Lower lobe of right lung (tissue), 2 donors: ENCODE measurements at regions not wholly inside any gene's neighbourhood (a gene's known extent, or its start where the extent isn't known, plus 50 kb on each side); places are given as distances from the start of the nearest gene placed in this dataset.

Experiments
- ATAC-seq, 2 donors: fragments of 200-7000 bp; cut with Tn5 transposase; one replicate each; pipeline ENCODE4 v1.9.1; 2020 to 2022; ENCODE audit warnings: mild to moderate bottlenecking in 2 of 2, moderate library complexity in 2 of 2
- DNase-seq: peaks from one replicate; pipeline ENCODE4 v3.0.0-alpha.2; 2020
- H3K27ac ChIP-seq: fragments of 200-600 bp; one replicate; pipeline ENCODE4 v1.8.0; 2022
- H3K27me3 ChIP-seq: fragments of 200-600 bp; one replicate; pipeline ENCODE4 v1.8.0; 2022; ENCODE audit warnings: low read depth
- H3K36me3 ChIP-seq: fragments of 200-600 bp; one replicate; pipeline ENCODE4 v1.8.0; 2022; ENCODE audit warnings: mild to moderate bottlenecking
- H3K4me1 ChIP-seq: fragments of 200-600 bp; one replicate; pipeline ENCODE4 v1.8.0; 2022
- H3K4me3 ChIP-seq: fragments of 200-600 bp; one replicate; pipeline ENCODE4 v1.8.0; 2022; ENCODE audit warnings: mild to moderate bottlenecking
- H3K9me3 ChIP-seq: fragments of 200-600 bp; one replicate; pipeline ENCODE4 v1.8.0; 2022
- CTCF ChIP-seq: fragments of 200-600 bp; IDR thresholded peaks from one replicate; pipeline ENCODE4 v1.8.0; 2022; ENCODE audit warnings: antibody characterized with exemption, mild to moderate bottlenecking
- intact Hi-C: fragments of 100-400 bp; cut with DNase I; formaldehyde crosslinking; loops from one replicate; pipeline ENCODE4 v1.11.0; 2022
- donor health status: DM: no; HTN: yes; CAD: no; lungs with severe emphysema.

GRCh38 chr12:31832740-31833729, 104.2 kb upstream of the AMN1 start:
- DNase-seq: no peak
- Histone ChIP-seq H3K27me3 (no peaks in the 10 kb centered on the region), H3K4me1 (peaks cover 9% of the 10 kb centered on the region), H3K27ac (peak overlapping the region; percentile 18), H3K9me3 (peaks cover 8% of the 10 kb centered on the region), H3K36me3 (no peaks in the 10 kb centered on the region), H3K4me3 (no peak overlapping the region)
- peak; percentile 65 to 78 for ATAC-seq
- TF ChIP-seq CTCF: no peak
- intact Hi-C loops: no loop called here

GRCh38 chr12:31828071-31828470, 99.2 kb upstream of the AMN1 start:
- Histone ChIP-seq H3K27ac (no peak overlapping the region), H3K9me3 (peaks cover 8% of the 10 kb centered on the region), H3K4me1 (peaks cover 9% of the 10 kb centered on the region), H3K36me3 (no peaks in the 10 kb centered on the region), H3K27me3 (no peaks in the 10 kb centered on the region), H3K4me3 (no peak overlapping the region)
- ATAC-seq: no peak
- TF ChIP-seq CTCF: no peak
- no peak for DNase-seq
- intact Hi-C loops: no loop called here

- Histone ChIP-seq H3K27ac (no peak overlapping the region), H3K36me3 (no peaks in the 10 kb centered on the region), H3K4me3 (no peak overlapping the region), H3K4me1 (no peaks in the 10 kb centered on the region), H3K27me3 (no peaks in the 10 kb centered on the region), H3K9me3 (no peaks in the 10 kb centered on the region)
- no peak for DNase-seq
- ATAC-seq: no peak
- intact Hi-C loops: no loop called here
- no peak for TF ChIP-seq CTCF
Observed at GRCh38 chr12:31822761-31823160, 93.9 kb upstream of the AMN1 start.

- H3K4me1 ChIP-seq: no peaks in the 10 kb centered on the region
- H3K27ac ChIP-seq: no peak overlapping the region
- no peak for ATAC-seq
- no peak overlapping the region for H3K4me3 ChIP-seq
- H3K27me3 ChIP-seq: no peaks in the 10 kb centered on the region
- no peaks in the 10 kb centered on the region for H3K9me3 ChIP-seq
- intact Hi-C loops: no loop called here
- no peaks in the 10 kb centered on the region for H3K36me3 ChIP-seq
- DNase-seq: no peak
- no peak for TF ChIP-seq CTCF
Observed at GRCh38 chr12:31821484-31821883, 92.7 kb upstream of the AMN1 start.

- no peaks in the 10 kb centered on the region for H3K36me3 ChIP-seq
- no peaks in the 10 kb centered on the region for H3K4me1 ChIP-seq
- no peak for ATAC-seq
- TF ChIP-seq CTCF: no peak
- intact Hi-C loops: no loop called here
- DNase-seq: no peak
- no peak overlapping the region for H3K27ac ChIP-seq
- H3K9me3 ChIP-seq: no peaks in the 10 kb centered on the region
- H3K27me3 ChIP-seq: no peaks in the 10 kb centered on the region
- H3K4me3 ChIP-seq: no peak overlapping the region
Observed at GRCh38 chr12:31820832-31821231, 92.0 kb upstream of the AMN1 start.
